GM19035 (cell line): ENCODE measurements at regions not wholly inside any gene's neighbourhood (a gene's known extent, or its start where the extent isn't known, plus 50 kb on each side); places are given as distances from the start of the nearest gene placed in this dataset.

ENCODE experiments used
- ATAC-seq: cut with Tn5 transposase; IDR thresholded peaks from one replicate; pipeline ENCODE4 v1.9.1; 2021; ENCODE audit not compliant: unreplicated experiment

DNA sequence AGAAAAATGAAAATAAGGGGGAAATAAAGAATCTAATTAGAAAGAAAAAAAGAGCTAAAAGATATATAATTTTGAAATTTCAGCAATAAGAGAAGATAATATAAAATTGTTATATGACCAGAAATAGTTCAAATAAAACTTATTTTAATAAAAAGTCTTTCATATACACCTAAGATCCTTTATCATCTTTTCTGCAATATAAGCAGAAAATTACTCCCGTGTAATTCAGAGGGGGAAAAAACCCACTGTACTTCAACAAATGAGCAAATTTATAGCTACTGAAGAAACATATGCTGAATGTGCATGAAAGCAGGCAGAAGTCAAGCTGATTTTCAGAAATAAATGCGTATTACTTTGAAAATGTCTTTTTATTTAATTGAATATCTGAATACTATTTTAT lies 771.3 kb downstream of the FAT4 start:
- ATAC-seq, result no peak

DNA sequence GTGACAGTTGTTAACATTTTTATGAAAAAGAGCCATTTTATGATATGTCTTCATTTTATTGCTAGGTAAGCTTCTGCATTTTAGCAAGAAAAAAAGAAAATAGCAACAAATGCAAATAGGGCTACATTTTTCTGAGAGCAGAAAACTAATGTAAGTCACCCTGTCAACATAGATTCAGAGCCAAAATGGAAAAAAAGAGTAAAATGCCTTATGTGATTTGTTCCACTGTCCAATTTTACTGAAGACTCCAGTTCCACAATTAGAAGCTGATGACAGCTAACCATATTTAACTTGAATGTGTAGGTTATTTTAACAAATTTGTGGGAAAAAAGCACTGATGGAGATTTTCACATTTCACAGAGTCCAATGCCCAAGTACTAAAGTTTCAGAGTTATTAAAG lies 772.3 kb downstream of the FAT4 start:
- ATAC-seq, result no peak

DNA sequence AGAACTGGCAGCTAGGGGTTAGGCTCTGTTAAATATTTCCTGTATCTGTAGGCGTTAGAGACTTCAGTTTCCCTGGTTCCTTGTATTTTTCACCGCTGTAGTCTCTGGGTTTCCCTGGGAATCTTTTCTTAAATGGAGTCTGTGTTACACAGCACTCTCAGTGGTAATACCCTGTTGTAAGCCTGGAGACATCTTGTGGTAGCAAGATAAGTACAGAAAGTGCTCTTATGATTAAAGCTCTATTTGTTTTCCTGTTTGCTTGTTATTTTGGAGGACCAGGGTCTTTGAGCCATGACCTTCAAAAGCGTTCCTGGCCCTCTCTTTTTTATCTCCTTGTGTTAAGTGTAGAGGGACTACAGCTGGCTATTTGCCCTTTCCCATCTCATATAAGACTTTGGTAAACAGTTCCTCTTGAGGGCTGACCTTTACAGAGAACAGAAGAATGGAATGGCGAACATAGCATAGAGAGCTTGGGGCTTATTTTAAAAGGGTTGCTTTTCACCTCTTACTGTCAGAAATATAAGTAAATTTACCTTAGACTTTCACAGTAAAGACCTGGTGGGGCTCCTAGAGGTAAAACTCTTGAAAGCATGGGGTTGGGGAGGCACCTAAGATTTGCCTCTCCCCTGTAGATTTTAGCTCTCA lies 782.5 kb downstream of the FAT4 start:
- no peak for ATAC-seq

DNA sequence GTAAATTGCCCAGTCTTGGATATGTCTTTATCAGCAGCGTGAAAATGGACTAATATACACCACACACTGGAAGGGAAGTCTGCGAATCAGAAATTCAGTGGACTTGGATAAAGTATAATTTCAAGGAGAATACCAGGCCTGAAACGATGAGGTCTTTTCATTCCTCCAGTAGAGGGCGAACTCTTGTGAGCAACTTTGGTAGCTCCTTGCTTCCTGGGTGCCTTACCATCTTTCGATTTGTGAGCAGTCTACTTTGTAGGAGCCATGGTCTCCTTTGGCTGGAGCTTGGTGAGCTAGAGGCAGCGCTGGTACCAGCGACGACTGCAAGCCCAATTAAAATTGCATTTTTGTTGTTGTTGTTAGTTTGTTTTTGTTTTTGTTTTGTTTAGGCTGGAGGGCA lies 791.9 kb downstream of the FAT4 start:
- no peak for ATAC-seq

DNA sequence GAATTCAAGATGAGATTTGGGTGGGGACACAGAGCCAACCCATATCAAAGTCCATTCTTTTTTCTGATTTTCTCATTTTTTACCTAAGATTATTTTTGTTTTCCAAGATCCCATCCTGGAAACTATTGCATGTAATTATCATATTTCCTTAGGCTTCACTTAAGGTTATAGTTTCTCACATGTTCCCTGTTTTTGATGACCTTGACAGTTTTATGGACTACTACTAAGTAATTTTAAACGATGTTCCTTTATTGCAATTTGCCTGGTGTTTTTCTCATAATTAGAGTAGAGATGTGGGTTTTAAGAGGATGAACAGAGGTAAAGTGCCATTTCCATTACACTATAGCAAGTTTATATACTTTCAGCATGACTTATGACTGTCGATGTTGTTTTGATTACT lies 795.1 kb downstream of the FAT4 start:
- ATAC-seq, result no peak

DNA sequence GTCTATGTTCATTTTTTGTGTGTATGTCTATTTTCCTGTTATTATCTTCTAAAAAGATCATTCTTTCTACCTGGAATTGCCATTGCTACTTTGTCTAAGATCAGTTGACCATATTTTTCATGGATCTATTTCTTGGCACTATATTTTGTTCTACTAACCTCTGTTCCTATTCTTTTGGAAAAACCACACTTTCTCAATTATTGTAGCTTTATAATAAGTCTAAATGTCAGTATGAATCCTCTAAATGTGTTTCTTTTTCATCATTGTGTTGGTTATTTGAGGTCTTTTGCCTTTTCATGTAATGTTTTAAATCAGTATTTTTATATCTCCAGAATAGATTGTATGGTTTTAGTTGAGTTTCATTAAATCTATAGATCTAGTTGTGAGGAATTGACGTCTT lies 798.3 kb downstream of the FAT4 start:
- no peak for ATAC-seq

DNA sequence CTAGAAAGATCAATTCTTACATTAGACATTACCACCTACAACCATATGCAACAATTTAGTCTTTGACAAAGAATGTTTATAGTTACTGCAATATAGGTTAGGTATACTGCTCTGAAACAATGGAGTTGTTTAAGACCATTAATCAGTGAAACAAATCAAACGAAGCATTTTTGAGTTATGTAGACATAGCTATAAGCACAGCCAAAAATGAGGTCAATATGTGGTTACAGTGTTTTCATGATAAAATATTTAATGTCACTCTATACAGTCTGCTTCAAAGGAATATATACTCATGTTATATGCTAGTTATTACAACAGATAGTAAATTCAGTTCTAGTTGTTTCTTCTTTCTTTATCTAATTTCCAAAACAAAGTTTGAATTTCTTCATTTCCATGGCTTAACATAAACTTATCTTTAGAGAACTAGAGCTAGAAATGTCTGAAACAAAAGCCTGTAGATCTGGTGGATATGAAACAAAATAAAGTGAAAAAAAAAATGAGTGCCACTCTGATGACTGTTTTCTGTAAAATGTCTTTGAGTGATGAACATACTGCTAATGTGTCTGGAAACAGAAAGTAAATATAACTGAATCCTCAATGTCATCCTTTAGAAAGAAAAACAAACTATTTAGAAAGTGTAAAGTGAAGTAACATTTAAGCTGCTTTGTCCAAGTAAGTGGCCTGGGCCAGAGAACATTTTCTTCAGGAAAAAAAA lies 809.0 kb downstream of the FAT4 start:
- ATAC-seq, result no peak

DNA sequence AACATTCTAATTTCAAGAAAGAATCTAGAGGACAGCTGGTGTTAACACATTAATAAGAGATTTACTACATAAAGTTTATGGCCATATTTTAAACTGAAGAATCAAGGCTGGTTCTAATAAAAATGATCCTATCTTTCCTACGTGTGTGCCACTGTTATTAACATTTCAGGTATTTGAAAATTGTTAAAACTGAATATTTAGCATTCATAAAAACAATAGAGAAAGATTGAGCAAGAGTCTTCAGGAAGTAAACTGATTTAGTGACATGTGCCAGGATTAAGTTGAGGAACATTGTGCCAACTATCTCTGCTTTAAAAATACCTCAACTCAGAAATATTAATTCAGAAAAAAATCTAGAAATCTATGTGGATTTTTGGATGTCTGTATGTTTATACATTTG lies 810.1 kb downstream of the FAT4 start:
- no peak for ATAC-seq

DNA sequence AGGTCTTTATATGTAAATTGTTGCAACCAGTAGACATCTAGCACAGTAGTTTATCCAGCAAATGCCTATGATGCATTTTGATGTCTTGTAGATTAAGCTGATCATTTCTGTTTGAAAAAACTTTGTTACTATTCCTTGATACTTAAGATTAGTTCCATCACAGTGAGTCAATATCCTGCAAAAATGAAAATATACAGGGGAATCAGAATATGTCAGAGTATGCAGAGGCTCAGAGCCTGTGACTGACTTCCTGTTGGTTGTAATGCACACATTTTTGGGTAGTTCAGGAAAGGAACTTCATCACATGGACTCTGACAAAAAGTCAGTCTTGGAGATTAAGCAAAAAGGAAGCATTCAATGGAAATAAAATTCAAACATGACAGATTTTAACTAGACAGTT lies 815.5 kb downstream of the FAT4 start:
- no peak for ATAC-seq

DNA sequence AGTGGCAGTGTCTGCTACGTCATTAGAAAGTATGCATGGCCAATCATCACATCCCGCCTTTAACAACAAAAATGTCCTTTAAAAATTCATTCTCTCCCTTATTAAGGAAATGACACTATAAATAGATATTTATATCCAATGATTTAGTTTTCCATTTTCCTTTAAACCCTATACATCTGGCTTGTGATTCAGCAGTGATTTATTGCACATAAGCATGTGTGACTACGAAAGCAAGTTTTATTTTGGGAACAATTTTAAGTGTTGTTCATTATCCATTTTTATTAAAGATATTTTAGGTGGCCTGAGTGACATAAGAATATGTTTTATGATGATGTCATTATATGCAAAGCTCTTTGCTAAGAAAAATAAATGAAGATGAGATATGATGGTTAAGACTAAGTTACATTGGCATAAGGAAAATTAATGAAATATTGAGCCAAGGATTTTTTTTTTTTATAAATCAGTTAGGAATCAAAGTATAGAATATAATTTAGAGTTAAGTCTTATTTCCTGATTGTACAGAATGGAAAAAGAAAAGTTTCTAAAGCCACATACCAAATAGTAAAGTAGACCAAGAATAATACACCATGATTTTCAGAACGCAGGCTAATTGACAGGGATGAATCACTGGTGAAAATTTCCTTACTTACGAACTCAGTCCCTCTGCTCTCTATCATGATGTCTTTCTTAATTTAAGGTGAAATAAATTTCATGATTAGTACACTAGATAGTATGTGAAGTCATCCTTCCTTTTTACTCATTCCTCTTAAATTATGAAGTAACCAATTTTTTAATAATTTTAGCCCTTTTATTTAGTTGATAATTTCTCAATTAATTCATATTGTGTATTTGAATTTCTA lies 822.4 kb downstream of the FAT4 start:
- no peak for ATAC-seq

DNA sequence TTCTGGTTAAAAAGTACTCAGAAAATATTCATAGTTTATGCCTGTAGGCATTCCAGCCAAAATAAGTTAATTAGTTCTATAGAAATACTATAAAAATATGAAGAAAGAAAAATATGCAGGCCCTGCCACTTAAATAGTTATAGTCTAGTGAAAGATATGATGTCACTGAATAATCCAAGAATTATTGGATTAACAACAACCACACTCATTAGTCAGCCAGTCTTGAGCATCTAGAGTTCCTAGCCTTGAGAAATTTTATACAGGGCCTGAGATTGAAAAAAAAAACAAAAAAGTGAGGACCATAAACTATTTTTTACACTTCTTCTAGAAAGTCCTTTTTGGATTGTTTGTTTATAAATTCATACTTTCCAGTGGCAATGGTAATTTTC lies 823.0 kb downstream of the FAT4 start:
- no peak for ATAC-seq

DNA sequence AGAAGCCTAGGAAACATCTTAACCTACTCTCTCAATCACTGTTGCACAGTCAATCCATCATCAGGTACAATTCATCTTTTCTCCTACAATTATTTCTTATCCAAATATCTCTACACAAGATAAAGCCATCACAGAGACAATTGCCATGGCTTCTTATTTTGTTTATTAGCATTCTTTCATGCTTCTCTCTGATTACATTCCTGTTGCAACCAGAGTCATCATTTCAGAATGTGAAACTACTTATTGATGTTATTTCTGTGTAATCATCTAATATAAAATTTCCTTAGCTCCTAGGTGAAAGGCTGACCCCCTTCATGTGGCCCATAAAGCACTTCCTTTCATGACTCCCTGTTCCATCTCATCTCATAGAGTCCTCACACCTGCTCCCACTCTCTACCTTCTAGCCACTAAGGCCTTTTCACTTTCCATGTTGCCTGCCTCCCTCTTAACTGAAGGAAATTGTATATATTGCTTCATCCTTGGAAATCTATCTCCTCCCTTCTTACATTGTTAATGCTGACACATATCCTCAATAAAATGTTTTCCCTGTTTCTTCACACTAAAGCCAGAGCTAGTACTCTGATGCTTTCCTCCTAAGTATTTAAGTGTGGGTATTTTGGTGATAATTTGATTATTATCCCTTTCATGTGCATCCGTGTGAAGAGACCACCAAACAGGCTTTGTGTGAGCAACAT lies 829.9 kb downstream of the FAT4 start:
- no peak for ATAC-seq

DNA sequence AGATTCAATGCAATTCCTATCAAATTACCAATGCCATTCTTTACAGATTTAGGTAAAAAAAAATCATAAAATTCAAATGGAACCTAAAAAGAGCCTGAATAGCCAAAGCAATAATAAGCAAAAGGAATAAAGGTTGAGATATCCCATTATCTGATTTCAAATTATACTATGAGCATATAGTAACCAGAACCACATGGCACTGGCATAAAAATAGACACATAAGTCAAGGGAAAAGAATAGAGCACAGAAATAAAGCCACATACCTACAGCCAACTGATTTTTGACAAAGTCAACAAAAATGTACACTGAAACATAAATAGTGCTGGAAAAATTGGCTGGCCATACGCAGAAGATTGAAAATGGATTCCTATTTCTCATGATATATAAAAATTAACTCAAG lies 853.7 kb downstream of the FAT4 start:
- ATAC-seq, result no peak

DNA sequence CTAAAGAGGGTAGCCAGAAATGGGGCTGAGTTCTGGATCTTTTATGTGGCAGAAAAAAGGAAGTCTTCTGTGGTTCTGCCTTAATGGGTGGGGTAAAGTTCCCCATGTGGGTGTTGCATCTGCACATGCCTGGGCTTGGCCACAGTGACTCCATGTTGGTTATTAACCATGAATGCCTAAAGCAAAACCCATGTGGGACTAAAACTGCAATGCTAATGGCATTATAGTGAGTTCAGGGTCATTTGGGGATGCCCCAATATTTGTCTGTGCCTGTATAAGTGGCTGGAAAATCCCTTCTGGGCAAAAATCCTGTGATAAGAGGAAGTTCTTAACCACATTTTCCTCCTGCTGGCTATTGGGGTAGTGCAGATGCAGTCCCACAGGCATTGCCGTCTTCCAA lies 857.4 kb downstream of the FAT4 start:
- ATAC-seq, result no peak

DNA sequence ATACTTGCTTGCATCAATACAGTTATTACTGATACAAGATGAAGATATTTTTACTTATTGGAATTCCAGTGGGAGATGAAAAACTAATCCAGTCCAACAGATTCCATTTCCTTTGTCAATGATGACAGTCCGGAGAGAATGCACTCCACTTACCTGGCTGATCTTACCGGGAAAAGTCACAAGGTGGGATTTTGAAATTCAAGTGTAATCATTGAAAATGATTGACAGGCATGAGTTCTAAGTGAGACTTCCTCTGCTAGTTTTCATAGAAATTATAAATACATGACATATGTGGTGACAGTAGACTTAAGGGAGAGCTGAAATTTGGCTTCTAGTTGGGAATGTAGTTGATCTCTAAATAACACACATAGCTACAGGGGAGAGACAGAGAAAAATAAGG lies 859.9 kb downstream of the FAT4 start:
- ATAC-seq, result no peak

DNA sequence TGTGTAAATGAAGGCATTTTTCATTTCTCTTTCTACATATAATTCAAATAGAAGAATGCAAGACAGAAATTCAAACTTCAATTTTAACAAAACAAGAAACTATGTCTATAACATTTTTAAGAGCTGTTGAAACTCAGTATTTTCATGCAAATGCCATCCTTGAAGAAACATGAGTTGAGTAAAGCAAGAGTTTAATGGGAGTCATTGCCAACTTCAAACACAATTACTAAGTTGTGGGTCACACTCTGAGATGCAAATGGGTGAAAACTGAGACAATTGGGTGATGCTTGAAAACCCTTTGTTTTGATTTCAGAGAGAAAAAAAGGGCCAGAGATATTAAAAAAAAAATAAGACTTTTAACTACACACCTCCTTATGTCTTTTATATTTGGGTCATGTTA lies 865.9 kb downstream of the FAT4 start:
- no peak for ATAC-seq

DNA sequence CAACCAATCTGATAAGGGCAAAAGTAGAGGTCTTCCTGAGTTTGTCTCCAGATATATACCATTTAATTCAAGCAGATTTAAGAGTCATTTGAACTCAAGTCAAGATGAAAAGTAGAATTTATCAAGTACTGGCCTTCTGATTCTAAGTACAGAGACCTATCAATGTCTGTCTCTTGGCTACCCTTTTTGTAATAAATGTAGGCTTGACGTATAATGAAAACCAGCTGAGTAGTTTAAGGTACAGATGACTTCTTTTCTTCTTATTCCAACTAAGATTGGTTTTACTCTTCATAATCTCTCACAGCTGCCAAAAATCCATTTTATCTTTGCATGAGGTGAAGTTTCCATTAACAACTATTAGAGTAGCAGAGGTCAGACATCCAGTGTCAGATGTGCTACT lies 867.6 kb downstream of the FAT4 start:
- no peak for ATAC-seq

DNA sequence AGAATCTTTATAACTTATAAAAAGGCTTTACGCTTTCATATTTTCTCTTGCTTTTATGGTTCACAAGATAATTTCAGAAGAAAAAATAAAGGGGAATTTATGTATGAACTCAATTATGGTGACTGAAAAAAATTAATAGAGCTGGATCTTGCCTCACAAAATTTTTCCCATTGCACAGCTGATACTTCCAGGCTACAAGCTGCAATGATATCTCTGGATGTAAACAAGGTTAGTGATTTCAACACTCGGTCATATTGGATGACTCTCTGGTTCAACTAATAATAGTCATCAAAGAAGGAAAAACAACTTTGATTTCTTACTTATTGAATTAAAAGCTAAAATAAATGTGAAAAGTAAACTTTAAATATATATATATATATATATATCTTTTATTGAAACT lies 868.0 kb downstream of the FAT4 start:
- ATAC-seq, result no peak

DNA sequence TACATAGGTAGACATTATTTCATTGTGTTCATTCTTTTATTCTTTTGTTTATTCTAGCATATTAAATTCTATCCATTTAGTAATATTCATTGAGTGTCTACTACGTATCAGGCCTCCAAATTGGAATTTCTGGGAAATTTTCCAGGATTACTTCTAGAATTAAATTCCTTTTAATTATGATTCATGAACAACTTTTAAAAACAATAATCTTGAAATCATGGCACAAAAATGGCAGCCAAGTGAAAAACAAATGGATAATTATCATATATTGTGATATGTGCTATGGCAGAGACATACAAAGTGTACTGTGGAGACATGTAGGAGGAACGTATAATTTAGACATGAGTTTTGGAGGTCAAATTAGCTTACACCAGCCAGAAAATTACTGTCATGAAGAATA lies 868.5 kb downstream of the FAT4 start:
- ATAC-seq, result no peak

DNA sequence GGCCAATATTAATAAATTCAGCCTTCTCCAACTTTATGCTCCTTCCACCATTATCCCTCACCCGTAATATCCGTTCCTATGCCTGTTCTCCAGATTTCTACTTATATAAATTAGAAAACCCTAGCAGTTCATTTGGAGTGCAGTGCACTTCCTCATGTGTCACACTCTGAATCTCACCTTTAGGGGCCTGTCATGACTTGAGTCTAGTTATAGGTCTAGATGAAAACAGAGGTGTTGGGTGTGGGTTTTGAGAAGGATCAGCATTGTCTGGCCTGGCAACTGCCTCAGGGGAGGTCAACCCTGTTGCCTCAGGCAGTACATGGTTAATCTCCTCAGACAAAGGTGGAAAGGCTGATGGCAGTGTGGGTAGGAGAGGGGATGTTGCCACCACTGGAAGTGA lies 876.8 kb downstream of the FAT4 start:
- ATAC-seq, result no peak

DNA sequence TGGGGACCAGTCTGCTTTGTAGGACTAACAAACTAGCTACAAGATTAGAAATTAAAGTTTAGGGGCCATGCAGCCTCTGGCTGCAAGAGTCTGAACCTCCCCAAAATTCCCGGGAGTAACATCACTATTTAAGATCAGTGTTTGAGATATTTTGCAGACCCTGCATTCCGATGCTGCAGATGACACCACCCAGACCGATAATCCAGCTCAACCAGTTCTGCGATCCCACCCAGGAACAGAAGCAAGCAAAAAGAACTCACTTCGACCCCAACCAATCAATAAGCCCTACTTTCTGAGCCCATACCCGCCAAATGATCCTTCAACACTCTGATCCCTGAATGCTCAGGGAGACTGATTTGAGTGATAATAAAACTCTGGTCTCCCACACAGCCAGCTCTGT lies 877.8 kb downstream of the FAT4 start:
- no peak for ATAC-seq
